Fibroblast of the aortic adventitia (primary cell): ENCODE measurements at regions not wholly inside any gene's neighbourhood (a gene's known extent, or its start where the extent isn't known, plus 50 kb on each side); places are given as distances from the start of the nearest gene placed in this dataset.

Experiments used
- DNase-seq: peaks from one replicate; pipeline ENCODE4 v3.0.0-alpha.2; 2010; ENCODE audit warnings: low read depth
- H3K4me3 ChIP-seq: 2 replicates; pipeline ENCODE4 v1.5.1; 2011; ENCODE audit warnings: low read depth, mild to moderate bottlenecking, control low read depth, low read length, moderate library complexity
- TF ChIP-seq, protein P1 (sequence below): IDR thresholded peaks from 2 replicates; pipeline ENCODE4 v1.5.1; 2011; ENCODE audit warnings: mild to moderate bottlenecking, low read length, control low read depth, inconsistent platforms; ENCODE audit not compliant: insufficient read depth

DNA sequence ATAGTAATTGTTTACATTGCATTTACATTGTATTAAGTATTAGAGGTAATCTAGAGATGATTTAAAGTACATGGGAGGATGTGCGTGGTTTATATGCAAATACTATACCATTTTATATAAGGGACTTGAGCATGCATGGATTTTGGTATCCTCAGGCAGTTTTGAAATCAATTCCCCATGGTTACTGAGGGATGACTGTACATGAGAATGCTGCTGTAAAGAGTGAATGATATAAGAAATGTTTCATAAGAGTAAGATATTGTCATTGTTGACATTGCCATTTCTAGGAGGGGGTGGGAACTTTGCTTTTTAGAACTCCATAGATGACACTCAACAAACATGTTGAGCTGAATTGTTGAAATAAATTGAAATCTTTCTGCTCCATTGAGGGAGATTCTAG lies 185.0 kb downstream of the SEMA6A start:
- no peak for DNase-seq
- no peak overlapping the region for H3K4me3 ChIP-seq
- TF ChIP-seq, protein P1, sequence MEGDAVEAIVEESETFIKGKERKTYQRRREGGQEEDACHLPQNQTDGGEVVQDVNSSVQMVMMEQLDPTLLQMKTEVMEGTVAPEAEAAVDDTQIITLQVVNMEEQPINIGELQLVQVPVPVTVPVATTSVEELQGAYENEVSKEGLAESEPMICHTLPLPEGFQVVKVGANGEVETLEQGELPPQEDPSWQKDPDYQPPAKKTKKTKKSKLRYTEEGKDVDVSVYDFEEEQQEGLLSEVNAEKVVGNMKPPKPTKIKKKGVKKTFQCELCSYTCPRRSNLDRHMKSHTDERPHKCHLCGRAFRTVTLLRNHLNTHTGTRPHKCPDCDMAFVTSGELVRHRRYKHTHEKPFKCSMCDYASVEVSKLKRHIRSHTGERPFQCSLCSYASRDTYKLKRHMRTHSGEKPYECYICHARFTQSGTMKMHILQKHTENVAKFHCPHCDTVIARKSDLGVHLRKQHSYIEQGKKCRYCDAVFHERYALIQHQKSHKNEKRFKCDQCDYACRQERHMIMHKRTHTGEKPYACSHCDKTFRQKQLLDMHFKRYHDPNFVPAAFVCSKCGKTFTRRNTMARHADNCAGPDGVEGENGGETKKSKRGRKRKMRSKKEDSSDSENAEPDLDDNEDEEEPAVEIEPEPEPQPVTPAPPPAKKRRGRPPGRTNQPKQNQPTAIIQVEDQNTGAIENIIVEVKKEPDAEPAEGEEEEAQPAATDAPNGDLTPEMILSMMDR, result no peak

DNA sequence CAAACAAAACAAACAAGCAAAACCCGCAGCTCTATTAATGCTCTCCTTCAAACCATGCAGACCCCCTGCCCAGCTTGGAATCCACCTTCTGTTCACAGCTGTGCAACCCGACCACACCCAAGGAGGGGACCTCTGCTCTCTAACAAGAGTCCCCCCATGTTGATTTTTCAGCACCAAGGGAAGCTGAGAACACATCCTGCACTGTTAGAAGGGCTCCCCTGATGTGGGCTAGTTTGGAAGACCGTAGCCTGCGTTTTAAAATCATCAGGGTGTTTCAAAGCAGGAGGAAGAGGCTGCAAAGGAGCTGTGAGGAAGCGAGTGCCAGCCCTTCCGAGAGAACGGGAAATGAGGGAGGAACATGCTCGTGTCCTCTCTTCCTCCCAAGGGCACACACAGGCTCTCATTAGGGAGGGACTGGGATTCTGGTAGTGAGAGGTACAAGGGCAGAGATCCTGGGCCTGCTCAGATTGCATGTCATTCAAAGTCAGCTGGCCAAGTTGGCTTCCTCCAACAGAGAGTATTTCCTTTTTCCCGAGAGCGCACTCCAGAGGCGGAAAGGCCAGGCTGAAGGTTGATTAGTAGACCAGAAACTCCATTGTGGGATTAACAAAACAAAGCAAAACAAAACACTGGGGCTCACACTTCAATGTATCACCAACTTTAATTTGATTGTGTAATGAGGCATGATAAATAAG lies 185.9 kb downstream of the SEMA6A start:
- no peak for DNase-seq
- no peak overlapping the region for H3K4me3 ChIP-seq
- TF ChIP-seq, protein P1, result no peak

DNA sequence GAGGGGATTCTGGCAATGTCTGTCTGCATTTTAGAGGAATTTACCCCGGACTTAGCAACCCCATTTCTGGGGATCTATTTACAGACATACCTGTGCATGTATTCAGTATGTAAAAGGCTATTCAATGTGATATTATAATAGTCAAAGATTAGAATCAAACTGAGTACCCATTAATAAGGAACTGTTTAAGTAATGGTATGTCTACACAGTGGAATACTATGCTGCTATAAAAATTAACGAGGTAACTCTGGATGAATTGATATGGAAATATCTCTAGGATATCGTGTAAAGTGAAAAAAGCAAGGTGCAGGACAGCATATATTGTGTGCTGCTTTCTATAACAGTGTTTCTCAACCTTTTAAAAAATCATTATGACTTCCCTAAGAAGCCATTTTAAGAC lies 186.9 kb downstream of the SEMA6A start:
- no peak overlapping the region for H3K4me3 ChIP-seq
- DNase-seq, result no peak
- TF ChIP-seq, protein P1, result no peak

DNA sequence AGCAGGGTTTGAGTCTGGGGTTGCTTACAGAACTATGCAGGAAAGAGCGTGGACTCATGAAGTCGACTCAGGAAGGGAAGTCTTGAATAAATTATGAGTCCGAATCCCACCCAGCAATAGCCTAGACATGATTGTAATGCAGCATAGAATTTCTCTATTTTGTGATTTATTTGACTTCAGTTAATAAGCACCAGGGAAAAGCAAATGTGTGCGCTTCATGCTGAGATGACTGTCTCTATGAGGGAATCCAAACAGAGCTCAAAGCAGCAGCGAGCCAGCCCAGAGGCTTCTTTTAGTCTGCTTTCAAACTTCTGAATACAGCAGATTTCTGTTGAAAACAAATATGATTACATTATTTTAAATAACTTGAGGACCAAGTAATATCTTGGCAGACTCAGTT lies 188.0 kb downstream of the SEMA6A start:
- TF ChIP-seq, protein P1, result no peak
- DNase-seq, result no peak
- H3K4me3 ChIP-seq, result no peak overlapping the region

DNA sequence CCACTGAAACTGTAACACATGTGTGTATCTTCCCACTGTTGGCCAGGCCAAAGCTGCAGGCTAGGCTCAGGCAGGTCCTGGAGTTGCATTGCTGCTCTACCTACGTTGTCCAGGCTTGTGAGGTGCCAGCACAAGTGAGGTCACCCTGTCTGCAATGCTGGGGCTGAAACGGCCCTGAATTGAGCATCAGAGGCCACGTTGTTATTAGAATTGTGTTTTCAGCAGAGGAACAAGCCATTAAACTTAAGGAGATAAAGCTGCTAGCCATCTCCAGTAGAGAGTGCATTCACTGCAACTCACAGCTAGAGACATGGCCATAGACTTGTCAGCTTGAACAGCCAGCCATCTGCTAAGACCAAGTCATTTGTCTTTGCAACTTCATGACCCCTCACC lies 191.8 kb downstream of the SEMA6A start:
- no peak for DNase-seq
- TF ChIP-seq, protein P1, result no peak
- no peak overlapping the region for H3K4me3 ChIP-seq

DNA sequence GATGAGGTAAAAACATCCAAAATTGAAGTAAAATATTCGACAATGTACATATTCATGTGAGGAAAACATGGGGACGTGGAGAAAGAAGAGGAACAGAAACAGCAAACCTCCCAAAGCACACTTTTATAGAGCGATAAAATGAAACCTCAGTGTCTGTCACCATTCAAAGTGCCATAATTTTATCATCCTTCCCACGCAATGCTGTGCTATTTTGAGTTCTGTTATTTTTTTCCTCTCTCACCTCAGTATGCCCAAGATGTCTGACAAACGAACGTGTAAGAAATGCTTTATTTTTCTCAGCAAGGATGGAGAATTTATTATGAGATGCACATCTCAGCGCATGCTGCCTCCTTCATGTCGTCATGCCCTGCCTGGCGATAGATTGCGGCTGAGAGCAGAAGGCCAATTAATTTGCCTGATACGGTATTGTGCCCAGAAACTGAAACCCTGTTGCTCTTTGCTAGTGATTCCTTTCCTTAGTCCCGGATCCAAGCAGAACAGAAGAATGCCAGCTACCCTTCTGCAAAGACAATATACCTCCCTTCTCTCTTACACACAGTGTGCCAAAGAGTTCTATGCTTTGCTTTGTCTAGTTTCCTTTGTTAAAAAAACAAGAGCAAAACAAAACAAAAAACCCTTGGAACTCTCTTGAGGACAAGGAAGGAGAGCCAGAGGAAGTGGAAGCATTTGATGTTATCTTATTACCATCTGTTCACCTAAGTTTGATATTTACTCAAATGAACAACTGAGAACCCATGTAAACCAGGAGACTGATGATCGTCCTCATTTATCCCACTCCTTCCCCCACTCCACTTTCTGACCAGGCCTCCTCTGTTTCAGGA lies 192.4 kb downstream of the SEMA6A start:
- TF ChIP-seq, protein P1, result no peak
- H3K4me3 ChIP-seq, result no peak overlapping the region
- no peak for DNase-seq

DNA sequence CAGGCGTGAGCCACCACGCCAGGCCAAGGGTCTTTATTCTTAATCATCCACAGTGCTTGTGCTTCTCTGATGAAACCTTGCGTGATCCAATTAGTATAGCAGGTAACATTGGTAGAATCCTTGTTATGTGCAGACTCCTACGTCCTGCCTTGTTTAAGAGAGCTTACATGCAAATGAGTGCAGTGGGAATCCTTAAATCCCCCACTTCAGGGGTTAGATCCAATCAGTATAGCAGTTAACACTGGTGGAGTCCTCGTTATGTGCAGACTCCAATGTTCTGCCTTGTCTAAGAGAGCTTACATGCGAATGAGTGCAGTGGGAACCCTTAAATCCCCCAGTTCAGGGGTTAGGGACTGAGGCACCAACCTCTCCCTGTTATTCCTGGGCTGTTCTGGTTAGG lies 193.4 kb downstream of the SEMA6A start:
- TF ChIP-seq, protein P1, result no peak
- no peak for DNase-seq
- H3K4me3 ChIP-seq, result no peak overlapping the region
